Suprapubic skin (tissue), 4 donors: ENCODE measurements at regions not wholly inside any gene's neighbourhood (a gene's known extent, or its start where the extent isn't known, plus 50 kb on each side); places are given as distances from the start of the nearest gene placed in this dataset.

ENCODE experiments used
- DNase-seq, 2 donors: peaks; one replicate each; pipeline ENCODE4 v3.0.0-alpha.2; 2019; ENCODE audit warnings: low spot score in 2 of 2
- H3K27ac ChIP-seq: fragments of 200-600 bp; sonication (generic); one replicate; pipeline ENCODE4 v1.5.1; 2019
- H3K27me3 ChIP-seq: fragments of 200-600 bp; sonication (generic); one replicate; pipeline ENCODE4 v1.5.1; 2019
- H3K36me3 ChIP-seq: fragments of 200-600 bp; sonication (generic); one replicate; pipeline ENCODE4 v1.5.1; 2019
- H3K4me1 ChIP-seq: fragments of 200-600 bp; sonication (generic); one replicate; pipeline ENCODE4 v1.5.1; 2019
- H3K4me3 ChIP-seq: fragments of 200-600 bp; sonication (generic); one replicate; pipeline ENCODE4 v1.5.1; 2019; ENCODE audit warnings: mild to moderate bottlenecking
- H3K9me3 ChIP-seq: fragments of 200-600 bp; sonication (generic); one replicate; pipeline ENCODE4 v1.5.1; 2019
- CTCF ChIP-seq, 2 donors: fragments of 200-600 bp in 1 of 2; fragments of 450-650 bp in 1 of 2; sonication (generic) in 1 of 2; IDR thresholded peaks; one replicate each; pipeline ENCODE4 v1.5.1; 2016 to 2019; ENCODE audit warnings: antibody characterized with exemption in 2 of 2, mild to moderate bottlenecking in 1 of 2, moderate library complexity in 1 of 2
- EP300 ChIP-seq: sonication (generic); formaldehyde crosslinking; IDR thresholded peaks from one replicate; pipeline ENCODE4 v1.6.1; 2017; ENCODE audit warnings: antibody characterized with exemption
- POLR2A ChIP-seq, 2 donors: fragments of 450-650 bp; IDR thresholded peaks; one replicate each; pipeline ENCODE4 v1.6.1; 2017; ENCODE audit warnings: antibody characterized with exemption in 2 of 2, mild to moderate bottlenecking in 2 of 2, moderate library complexity in 2 of 2
- POLR2AphosphoS5 ChIP-seq, 3 donors: sonication (generic); formaldehyde crosslinking; IDR thresholded peaks; one replicate each; pipeline ENCODE4 v1.6.1; 2017; ENCODE audit warnings: antibody characterized with exemption in 3 of 3
- WGBS: methylation state at CpG from one replicate; pipeline ENCODE4 v1.1.5; 2018; 5-methylcytosine and 5-hydroxymethylcytosine counted together

- Histone ChIP-seq H3K27ac (no peak overlapping the region), H3K4me1 (no peaks in the 10 kb centered on the region), H3K9me3 (no peaks in the 10 kb centered on the region), H3K36me3 (no peaks in the 10 kb centered on the region), H3K4me3 (no peak overlapping the region), H3K27me3 (no peaks in the 10 kb centered on the region)
- DNase-seq, result no peak
- TF ChIP-seq EP300 (no peak), POLR2A (IDR thresholded peaks at IDR 0.05) (no peak), CTCF (IDR thresholded peaks at IDR 0.05) (no peak), POLR2AphosphoS5 (IDR thresholded peaks at IDR 0.05) (no peak)
These were observed 188.2 kb downstream of the SI start for GRCh38 chr3:164890061-164890460.

GRCh38 chr3:164883171-164883570 lies 195.1 kb downstream of the SI start:
- no peak for DNase-seq
- Histone ChIP-seq H3K36me3 (no peaks in the 10 kb centered on the region), H3K4me3 (no peak overlapping the region), H3K9me3 (no peaks in the 10 kb centered on the region), H3K27ac (no peak overlapping the region), H3K27me3 (no peaks in the 10 kb centered on the region), H3K4me1 (no peaks in the 10 kb centered on the region)
- TF ChIP-seq EP300, result no peak
- no peak for TF ChIP-seq CTCF (IDR thresholded peaks at IDR 0.05)
- no peak for TF ChIP-seq POLR2A (IDR thresholded peaks at IDR 0.05)
- no peak for TF ChIP-seq POLR2AphosphoS5 (IDR thresholded peaks at IDR 0.05)

- no peaks in the 10 kb centered on the region for H3K9me3 ChIP-seq
- no peaks in the 10 kb centered on the region for H3K36me3 ChIP-seq
- no peak overlapping the region for H3K4me3 ChIP-seq
- H3K27ac ChIP-seq, result no peak overlapping the region
- TF ChIP-seq POLR2AphosphoS5 (IDR thresholded peaks at IDR 0.05), result no peak
- TF ChIP-seq CTCF (IDR thresholded peaks at IDR 0.05), result no peak
- no peak for TF ChIP-seq POLR2A (IDR thresholded peaks at IDR 0.05)
- no peak for TF ChIP-seq EP300
- WGBS, result 55% methylated on average over 4 of the region's 4 CpGs
- no peaks in the 10 kb centered on the region for H3K4me1 ChIP-seq
- no peaks in the 10 kb centered on the region for H3K27me3 ChIP-seq
- no peak for DNase-seq
These were observed 199.1 kb downstream of the SI start for GRCh38 chr3:164879201-164879600.

GRCh38 chr3:164864454-164864853 lies 213.8 kb downstream of the SI start:
- Histone ChIP-seq H3K4me3 (no peak overlapping the region), H3K36me3 (no peaks in the 10 kb centered on the region), H3K4me1 (no peaks in the 10 kb centered on the region), H3K27ac (no peak overlapping the region), H3K9me3 (no peaks in the 10 kb centered on the region), H3K27me3 (no peaks in the 10 kb centered on the region)
- WGBS, result 0% methylated on average over 1 of the region's 1 CpG
- TF ChIP-seq CTCF (IDR thresholded peaks at IDR 0.05) (no peak), POLR2AphosphoS5 (IDR thresholded peaks at IDR 0.05) (no peak), EP300 (no peak), POLR2A (IDR thresholded peaks at IDR 0.05) (no peak)
- DNase-seq, result no peak

- Histone ChIP-seq H3K4me3 (no peak overlapping the region), H3K4me1 (no peaks in the 10 kb centered on the region), H3K36me3 (no peaks in the 10 kb centered on the region), H3K9me3 (no peaks in the 10 kb centered on the region), H3K27ac (no peak overlapping the region), H3K27me3 (no peaks in the 10 kb centered on the region)
- no peak for DNase-seq
- TF ChIP-seq EP300 (no peak), POLR2A (IDR thresholded peaks at IDR 0.05) (no peak), CTCF (IDR thresholded peaks at IDR 0.05) (no peak)
- WGBS, result 28% methylated on average over 1 of the region's 1 CpG
These were observed 225.4 kb downstream of the SI start for GRCh38 chr3:164852866-164853265.
